ENCODE measurements at regions not wholly inside any gene's neighbourhood (a gene's known extent, or its start where the extent isn't known, plus 50 kb on each side); places are given as distances from the start of the nearest gene placed in this dataset.
"Not testable (repeated sequence)": the region's sequence is repeated elsewhere in the genome, so short reads cannot be mapped to it uniquely, and the experiment has no call there.

DNA sequence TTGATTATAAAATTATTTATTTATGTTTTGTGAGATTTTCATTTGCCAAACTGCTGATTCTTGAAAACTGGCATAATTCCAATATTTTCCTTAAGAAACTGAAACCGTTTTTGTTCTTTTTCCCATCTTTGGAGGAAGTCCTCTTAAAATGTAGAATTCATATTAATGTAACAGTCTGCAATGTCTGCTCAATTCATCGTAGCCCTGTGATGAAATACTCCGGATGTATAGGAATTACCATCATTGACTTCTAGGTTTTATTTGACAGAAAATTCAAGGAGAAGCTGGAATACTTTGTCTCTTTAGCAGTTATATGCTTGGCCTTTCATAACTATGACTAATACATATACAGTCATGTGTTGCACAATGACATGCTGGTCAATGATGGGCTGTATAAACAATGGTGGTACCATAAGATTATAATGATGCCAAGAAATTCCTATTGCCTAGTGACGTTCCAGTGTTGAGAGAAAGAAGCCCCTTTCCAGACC, 185.0 kb upstream of the GPRIN3 start:
- Histone ChIP-seq H3K4me2 (ENCODE audit: low read length) (no peak overlapping the region), H3K27me3 (ENCODE audit: control insufficient read depth, low read length) (no peaks in the 10 kb centered on the region), H3K9me3 (ENCODE audit: control insufficient read depth, insufficient read depth, low read length) (no peaks in the 10 kb centered on the region), H3K4me3 (ENCODE audit: low read length) (no peak overlapping the region), H3K79me2 (ENCODE audit: control insufficient read depth, low read length) (no peaks in the 10 kb centered on the region), H3K36me3 (ENCODE audit: control insufficient read depth, low read length) (no peaks in the 10 kb centered on the region), H3K27ac (ENCODE audit: low read depth, low read length) (no peak overlapping the region), H4K20me1 (ENCODE audit: control insufficient read depth, insufficient read depth, low read depth, low read length) (no peaks in the 10 kb centered on the region), H3K4me1 (ENCODE audit: control insufficient read depth, low read length) (no peaks in the 10 kb centered on the region), H3K9me2 (replicated peaks; ENCODE audit: control insufficient read depth, low read length) (no peaks in the 10 kb centered on the region), H3F3A (ENCODE audit: control insufficient read depth, insufficient read depth) (no peaks in the 10 kb centered on the region)
- TF ChIP-seq EZH2phosphoT487 (IDR thresholded peaks at IDR 0.05; ENCODE audit: borderline replicate concordance, low read length), result no peak
- TF ChIP-seq, protein P1, sequence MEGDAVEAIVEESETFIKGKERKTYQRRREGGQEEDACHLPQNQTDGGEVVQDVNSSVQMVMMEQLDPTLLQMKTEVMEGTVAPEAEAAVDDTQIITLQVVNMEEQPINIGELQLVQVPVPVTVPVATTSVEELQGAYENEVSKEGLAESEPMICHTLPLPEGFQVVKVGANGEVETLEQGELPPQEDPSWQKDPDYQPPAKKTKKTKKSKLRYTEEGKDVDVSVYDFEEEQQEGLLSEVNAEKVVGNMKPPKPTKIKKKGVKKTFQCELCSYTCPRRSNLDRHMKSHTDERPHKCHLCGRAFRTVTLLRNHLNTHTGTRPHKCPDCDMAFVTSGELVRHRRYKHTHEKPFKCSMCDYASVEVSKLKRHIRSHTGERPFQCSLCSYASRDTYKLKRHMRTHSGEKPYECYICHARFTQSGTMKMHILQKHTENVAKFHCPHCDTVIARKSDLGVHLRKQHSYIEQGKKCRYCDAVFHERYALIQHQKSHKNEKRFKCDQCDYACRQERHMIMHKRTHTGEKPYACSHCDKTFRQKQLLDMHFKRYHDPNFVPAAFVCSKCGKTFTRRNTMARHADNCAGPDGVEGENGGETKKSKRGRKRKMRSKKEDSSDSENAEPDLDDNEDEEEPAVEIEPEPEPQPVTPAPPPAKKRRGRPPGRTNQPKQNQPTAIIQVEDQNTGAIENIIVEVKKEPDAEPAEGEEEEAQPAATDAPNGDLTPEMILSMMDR (IDR thresholded peaks at IDR 0.05; ENCODE audit: low read depth, low read length, poor library complexity, severe bottlenecking), result no peak

DNA sequence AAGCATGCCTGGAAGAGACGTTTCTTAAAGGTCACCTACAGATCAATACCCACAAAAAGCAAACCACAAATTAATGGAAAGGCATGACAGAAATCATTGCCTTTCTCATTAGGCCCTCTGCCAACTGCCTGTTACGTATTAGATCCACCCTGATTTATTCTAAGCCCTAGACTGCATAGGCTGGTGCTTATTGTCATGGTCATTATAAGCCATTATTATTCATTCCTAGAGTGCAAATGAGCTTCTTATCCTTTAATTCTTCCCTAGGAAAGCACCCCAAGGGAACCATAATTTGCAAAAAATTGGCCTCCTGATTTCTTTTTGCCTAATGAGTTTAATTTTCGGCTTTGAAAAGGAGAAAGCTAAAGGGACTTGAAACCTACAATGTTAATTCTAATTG, 184.2 kb upstream of the GPRIN3 start:
- Histone ChIP-seq H3K27ac (ENCODE audit: low read depth, low read length) (no peak overlapping the region), H3F3A (ENCODE audit: control insufficient read depth, insufficient read depth) (no peaks in the 10 kb centered on the region), H3K9me3 (ENCODE audit: control insufficient read depth, insufficient read depth, low read length) (no peaks in the 10 kb centered on the region), H3K4me2 (ENCODE audit: low read length) (no peak overlapping the region), H3K27me3 (ENCODE audit: control insufficient read depth, low read length) (no peaks in the 10 kb centered on the region), H3K4me1 (ENCODE audit: control insufficient read depth, low read length) (no peaks in the 10 kb centered on the region), H3K79me2 (ENCODE audit: control insufficient read depth, low read length) (no peaks in the 10 kb centered on the region), H3K9me2 (replicated peaks; ENCODE audit: control insufficient read depth, low read length) (no peaks in the 10 kb centered on the region), H4K20me1 (ENCODE audit: control insufficient read depth, insufficient read depth, low read depth, low read length) (no peaks in the 10 kb centered on the region), H3K4me3 (ENCODE audit: low read length) (no peak overlapping the region), H3K36me3 (ENCODE audit: control insufficient read depth, low read length) (no peaks in the 10 kb centered on the region)
- TF ChIP-seq, protein P1 (IDR thresholded peaks at IDR 0.05; ENCODE audit: low read depth, low read length, poor library complexity, severe bottlenecking), result no peak
- TF ChIP-seq EZH2phosphoT487 (IDR thresholded peaks at IDR 0.05; ENCODE audit: borderline replicate concordance, low read length), result no peak

DNA sequence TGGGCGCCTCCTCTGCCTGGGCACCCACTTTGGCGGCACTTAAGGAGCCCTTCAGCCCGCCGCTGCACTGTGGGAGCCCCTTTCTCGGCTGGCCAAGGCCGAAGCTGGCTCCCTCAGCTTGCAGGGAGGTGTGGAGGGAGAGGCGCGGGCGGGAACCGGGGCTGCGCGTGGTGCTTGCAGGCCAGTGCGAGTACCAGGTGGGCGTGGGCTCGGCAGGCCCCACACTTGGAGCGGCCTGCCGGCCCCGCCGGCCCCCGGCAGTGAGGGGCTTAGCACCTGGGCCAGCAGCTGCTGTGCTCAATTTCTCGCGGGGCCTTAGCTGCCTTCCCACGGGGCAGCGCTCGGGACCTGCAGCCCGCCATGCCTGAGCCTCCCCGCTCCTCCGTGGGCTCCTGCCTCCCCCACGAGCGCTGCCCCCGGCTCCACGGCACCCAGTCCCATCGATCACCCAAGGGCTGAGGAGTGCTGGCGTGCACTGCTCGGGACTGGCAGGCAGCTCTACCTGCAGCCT, 182.4 kb upstream of the GPRIN3 start:
- not testable (repeated sequence) for H3K27me3 ChIP-seq (ENCODE audit: control insufficient read depth, low read length); H3K9me2 ChIP-seq (replicated peaks; ENCODE audit: control insufficient read depth, low read length); H4K20me1 ChIP-seq (ENCODE audit: control insufficient read depth, insufficient read depth, low read depth, low read length); H3K36me3 ChIP-seq (ENCODE audit: control insufficient read depth, low read length); H3K4me1 ChIP-seq (ENCODE audit: control insufficient read depth, low read length); H3K4me3 ChIP-seq (ENCODE audit: low read length); H3F3A ChIP-seq (ENCODE audit: control insufficient read depth, insufficient read depth); H3K27ac ChIP-seq (ENCODE audit: low read depth, low read length); H3K79me2 ChIP-seq (ENCODE audit: control insufficient read depth, low read length); H3K9me3 ChIP-seq (ENCODE audit: control insufficient read depth, insufficient read depth, low read length); H3K4me2 ChIP-seq (ENCODE audit: low read length)

DNA sequence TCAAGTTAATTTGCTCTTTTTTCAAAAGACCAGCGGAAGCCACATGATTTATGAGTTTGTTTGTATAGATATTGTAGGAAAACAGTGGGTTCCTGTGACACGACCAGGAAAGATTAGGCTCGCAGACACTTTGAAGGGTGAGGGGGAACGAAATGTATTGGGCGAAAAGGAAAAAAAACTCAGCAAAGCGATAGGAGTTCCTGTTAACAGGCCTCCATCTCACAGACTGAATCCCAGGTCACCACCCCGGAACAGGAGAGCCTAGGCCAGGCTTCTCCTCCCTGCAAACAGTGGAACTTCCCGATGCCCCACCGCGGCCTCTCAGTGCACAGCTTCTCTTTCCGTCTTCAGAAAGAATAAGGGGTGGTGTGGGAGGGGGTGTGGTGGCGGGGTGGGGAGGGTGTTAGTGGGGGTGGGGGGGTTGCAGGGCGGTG, 181.8 kb upstream of the GPRIN3 start:
- no peak for TF ChIP-seq EZH2phosphoT487 (IDR thresholded peaks at IDR 0.05; ENCODE audit: borderline replicate concordance, low read length)
- TF ChIP-seq, protein P1 (IDR thresholded peaks at IDR 0.05; ENCODE audit: low read depth, low read length, poor library complexity, severe bottlenecking), result no peak
- Histone ChIP-seq H3K9me3 (ENCODE audit: control insufficient read depth, insufficient read depth, low read length) (no peaks in the 10 kb centered on the region), H3K4me3 (ENCODE audit: low read length) (no peak overlapping the region), H3F3A (ENCODE audit: control insufficient read depth, insufficient read depth) (no peaks in the 10 kb centered on the region), H3K79me2 (ENCODE audit: control insufficient read depth, low read length) (no peaks in the 10 kb centered on the region), H3K4me1 (ENCODE audit: control insufficient read depth, low read length) (no peaks in the 10 kb centered on the region), H4K20me1 (ENCODE audit: control insufficient read depth, insufficient read depth, low read depth, low read length) (no peaks in the 10 kb centered on the region), H3K27me3 (ENCODE audit: control insufficient read depth, low read length) (no peaks in the 10 kb centered on the region), H3K4me2 (ENCODE audit: low read length) (no peak overlapping the region), H3K27ac (ENCODE audit: low read depth, low read length) (no peak overlapping the region), H3K9me2 (replicated peaks; ENCODE audit: control insufficient read depth, low read length) (no peaks in the 10 kb centered on the region), H3K36me3 (ENCODE audit: control insufficient read depth, low read length) (no peaks in the 10 kb centered on the region)

Measured in DOHH2 (cell line).